GM19238 (cell line): ENCODE measurements at regions not wholly inside any gene's neighbourhood (a gene's known extent, or its start where the extent isn't known, plus 50 kb on each side); places are given as distances from the start of the nearest gene placed in this dataset.

Experiments used
- DNase-seq: peaks from one replicate; pipeline ENCODE4 v3.0.0; 2011; ENCODE audit warnings: low spot score; ENCODE audit not compliant: insufficient read length

DNA sequence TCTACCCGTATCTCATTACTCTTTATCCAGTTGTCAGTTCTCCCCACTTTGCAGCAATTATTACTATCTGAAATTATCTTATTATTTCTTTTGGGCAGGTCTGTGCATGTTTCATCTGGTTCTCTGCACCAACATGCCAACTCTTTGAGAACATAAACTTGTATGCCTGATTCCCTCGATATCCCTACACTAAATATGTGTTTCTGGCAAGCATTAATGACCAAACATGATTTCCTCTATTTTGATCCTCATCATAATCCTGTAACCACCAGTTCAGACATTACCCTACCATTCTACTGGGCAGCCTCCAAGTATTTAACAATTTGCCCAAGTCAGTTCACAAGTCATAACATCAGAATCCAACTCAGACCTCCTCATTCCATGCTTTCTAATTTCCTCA lies 426.1 kb downstream of the FOXO1 start:
- DNase-seq, result no peak

DNA sequence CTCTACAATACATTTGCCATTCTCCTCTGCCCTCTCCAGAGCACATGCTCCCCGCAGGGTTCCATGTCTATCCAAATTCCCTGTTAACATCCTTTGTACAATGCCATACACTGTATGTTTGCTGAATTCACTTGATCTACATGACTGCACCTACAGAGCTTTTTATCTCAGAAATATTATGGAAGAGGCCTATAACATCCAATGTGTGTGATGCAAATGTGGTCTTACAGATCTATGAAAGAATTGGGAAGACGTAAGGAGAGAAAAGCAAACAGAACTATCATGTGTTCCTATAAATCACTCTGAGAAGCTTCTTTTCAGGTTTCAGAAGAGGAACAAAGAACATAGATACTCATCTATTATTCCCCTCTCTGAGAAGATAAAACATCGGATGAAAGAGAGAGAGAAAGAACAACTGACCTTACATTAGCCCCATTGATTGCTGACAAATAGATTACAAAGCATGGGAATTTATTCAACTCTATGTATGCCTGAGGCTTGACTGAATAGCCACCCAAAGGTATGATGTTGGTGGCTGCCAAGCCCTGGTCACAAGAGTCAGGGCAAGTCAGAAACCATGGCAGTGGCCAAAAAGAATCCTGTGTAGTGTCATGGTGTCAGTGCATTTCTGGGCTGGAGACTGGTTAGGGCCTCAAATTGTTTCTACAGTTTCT lies 425.2 kb downstream of the FOXO1 start:
- no peak for DNase-seq

DNA sequence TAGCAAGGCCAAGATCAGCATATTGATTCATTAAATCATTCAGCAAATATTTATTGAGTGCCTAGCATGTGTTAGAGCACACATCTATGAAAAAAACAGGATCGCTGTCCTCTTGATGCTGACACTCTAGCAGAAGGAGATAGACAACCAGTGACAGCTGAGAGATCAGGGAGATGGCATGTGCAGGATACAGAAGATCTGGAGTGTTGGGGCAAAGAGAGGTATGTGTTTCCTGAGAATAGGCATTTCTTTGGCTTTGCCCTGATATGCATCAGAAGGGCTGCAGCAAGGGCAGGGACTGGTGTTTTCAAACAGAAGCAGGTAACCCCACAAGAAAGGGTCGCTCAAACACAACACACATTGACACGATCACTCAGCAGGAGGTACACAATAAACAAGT lies 423.4 kb downstream of the FOXO1 start:
- no peak for DNase-seq

DNA sequence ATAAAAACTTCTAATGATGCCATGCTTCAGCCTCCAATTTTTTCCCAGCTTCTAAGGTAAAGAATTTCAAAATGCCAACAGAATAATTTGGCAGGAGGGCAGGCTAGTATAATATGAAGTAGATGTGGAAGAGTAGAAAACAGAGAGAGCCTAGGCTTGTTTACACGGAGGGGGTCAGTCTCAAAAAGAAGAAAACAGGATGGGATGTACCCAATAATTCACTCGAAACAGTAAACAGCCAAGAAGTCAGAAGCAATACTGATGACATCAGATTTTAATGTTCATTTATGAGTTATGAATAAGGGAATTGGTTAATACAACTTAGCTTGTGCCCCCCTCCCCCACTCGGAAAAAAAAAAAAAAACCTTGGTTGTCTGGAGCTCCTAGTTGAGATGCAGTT lies 422.5 kb downstream of the FOXO1 start:
- DNase-seq, result no peak

DNA sequence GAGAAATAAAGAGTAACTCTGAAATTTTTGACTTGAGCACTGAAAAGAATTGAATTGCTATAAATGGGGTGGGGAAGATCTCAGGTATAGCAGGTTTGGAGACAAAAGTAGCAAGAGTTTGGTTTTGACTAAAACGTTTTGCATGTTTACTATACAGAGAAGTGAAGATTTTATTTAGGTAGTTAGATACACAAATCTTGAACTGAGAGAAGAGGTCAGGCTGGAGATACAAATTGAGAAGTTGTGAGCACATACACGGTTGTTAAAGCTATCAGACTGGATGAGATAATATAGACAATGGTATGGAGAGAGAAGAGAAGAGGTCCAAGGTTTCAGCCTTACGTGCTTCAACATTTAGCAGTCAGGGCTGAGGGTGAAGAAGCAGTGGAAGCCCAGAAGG lies 420.9 kb downstream of the FOXO1 start:
- DNase-seq, result no peak

DNA sequence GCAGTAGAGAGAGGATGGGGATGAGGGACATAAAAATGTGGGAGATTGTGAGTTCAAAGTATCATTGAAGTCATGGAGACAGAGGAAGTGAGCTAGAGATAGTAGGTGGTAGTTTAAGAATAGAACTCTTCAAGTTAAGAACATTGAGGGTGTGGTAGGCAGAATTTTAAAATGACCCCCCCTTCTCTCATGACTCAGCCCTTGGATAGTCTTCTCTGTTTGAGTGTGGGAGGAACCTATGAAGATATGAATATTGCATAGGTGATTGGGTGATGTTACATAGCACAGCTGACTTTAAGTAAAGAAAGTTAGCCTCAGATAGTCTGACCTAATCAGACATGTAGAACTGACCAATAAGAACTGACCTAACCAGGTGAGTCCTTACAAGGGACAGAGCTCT lies 418.6 kb downstream of the FOXO1 start:
- no peak for DNase-seq

DNA sequence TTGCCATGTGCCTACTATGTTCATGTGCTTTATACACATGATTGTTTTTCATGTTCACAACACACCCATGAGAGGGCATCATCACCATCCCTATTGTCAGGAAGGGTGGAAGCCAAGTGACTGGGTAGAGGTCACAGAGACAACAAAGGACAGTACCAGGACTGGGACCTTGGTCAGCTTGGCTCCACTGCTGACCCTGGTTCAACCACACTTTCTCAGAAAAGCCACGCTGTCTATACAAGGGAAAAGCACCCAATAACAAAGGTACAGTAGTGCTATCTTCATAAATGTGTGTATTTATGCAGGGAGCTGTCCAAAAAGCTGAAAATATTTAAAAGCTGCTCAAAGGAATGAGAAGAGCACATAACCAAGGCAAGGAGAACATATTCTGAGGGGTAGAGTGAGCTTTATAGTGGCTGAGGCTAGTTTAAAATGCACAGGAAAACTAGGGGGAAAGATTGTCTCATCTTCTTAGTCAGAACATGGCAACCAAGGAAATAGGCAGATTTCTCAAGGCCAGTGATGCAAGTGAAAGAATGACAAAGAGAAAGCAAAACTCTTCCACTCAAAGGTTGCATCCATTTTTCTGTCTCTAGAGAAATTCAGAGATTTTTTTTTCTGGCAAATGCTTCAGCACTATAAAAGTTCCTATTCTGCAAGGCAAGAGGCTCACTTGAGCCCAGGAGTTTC lies 415.0 kb downstream of the FOXO1 start:
- no peak for DNase-seq

DNA sequence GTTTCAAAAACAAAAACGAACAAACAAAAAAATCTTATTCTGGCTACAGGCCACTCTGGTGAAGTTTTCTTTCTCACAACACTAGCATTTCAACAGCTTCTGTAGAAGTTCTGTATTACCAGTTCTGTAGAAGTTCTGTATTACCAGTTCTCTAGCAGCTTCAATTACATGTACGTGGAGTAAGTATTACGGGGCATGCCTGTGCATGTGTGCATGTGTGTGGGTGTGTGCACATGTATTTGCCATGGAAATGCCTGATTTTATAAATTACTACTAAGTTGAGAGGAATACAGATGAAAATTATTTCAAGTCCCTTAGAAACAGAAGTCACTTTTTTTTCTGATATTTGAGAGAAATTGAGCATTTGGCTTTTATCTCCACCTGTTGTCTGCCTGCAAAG lies 414.2 kb downstream of the FOXO1 start:
- no peak for DNase-seq

DNA sequence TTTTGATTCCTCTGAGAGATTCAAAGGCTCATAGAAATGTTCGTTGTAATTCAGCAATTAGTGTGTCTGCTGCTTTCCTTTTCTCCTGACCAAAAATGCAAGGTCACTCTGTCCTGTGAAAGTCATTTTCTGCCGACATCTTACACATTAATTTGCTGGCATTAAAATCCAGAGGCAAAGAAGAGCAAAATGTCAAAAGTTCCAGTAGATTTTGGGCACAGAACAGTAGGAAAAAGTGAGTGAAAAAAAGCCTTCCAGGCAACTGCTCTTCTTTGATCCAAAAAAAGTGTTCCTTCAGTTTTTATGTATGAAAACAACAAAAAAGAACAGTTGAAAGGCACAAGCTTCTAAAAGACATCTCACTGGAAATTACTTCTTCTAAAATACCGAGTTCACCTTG lies 413.8 kb downstream of the FOXO1 start:
- no peak for DNase-seq

DNA sequence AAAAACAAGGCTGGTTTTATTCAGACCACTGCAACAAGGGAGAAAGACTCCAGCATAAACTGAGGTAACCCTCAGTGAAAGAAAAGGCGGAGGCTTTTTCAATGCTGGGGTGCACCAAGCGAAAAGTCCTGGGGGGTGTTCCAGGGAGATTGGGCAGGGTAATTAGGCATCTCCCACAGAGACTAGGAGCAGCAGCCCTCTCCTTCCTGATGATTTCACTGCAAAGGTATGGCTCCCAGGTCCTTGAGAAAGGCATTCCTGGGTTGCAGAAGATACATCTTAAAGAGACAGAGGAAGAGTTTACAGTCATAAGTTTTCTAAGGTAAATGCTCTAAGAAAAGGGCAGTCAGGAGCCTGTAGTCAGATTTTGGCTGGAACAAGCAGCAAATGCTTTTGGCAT lies 412.0 kb downstream of the FOXO1 start:
- DNase-seq, result no peak

DNA sequence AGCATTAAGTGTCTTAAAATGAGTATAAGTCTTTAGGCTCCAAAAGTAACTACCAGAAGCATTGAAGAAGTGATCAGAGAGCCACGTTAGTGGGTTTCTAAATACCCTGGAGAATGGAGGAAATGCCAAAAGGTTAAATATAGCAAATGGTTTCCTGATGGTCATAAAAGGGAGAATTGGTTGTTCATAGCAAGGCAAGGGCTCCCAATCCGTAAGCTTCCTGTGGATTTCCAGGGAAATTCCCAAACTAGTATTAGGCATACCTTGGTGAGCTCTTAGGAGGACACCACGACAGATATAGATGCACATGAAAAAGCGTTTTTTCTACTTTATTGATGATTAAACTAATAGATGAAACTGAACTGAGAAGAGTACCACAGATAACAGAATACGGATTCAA lies 410.9 kb downstream of the FOXO1 start:
- no peak for DNase-seq

DNA sequence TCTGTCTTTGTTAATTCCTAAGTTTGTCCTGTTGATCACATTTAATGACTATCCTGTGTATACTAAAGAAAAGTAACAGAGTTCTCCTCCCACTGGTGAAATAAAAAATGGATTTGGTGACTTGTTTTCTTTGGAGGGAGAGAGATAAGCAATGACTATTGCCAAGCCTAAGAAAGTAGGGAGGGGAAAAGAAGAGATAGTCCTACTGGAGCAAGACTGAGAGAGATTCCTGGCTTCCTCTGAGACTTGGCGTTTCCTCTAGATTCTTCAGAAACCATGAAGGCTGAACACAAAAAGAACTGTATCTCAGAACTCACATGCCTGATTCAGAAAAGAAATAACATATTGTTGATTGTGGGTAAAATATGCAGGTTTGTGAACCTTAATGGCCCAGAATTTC lies 406.5 kb downstream of the FOXO1 start:
- no peak for DNase-seq

DNA sequence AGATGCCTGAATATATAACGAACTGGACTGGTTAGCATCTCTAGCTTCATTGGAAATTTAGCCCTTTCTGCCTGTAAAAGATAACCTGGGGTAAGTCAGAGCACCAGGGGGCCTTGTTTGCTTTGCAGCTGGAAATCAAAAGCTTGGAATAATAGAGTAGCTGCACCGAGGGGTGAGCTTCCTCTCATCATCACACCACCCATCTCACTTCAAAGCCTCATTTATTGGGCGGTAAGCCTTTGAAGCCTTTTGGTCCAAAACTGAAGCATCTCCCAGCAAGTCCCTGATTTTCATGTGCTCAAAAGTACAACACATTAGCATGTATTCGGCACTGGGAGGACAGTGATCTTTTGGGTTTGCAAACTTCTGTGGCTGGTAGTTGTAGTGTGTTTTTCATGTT lies 405.1 kb downstream of the FOXO1 start:
- DNase-seq, result no peak

DNA sequence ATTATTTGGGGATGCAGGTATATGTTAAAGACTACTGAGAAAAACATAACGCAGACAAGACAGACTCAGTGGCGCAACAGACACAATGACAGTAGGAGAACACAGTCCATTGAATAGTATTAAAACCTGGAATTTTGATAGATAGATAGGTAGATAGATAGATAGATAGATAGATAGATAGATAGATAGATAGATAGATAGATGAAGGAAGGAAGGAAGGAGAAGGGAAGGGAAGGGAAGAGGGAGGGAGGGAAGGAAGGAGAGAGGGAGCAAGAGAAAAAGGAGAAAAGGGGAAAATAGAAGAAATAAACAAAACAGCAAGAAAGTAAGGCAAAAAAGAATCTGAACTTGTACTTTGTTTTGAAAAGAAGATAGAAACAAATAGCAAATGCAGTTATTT lies 404.5 kb downstream of the FOXO1 start:
- DNase-seq, result no peak

DNA sequence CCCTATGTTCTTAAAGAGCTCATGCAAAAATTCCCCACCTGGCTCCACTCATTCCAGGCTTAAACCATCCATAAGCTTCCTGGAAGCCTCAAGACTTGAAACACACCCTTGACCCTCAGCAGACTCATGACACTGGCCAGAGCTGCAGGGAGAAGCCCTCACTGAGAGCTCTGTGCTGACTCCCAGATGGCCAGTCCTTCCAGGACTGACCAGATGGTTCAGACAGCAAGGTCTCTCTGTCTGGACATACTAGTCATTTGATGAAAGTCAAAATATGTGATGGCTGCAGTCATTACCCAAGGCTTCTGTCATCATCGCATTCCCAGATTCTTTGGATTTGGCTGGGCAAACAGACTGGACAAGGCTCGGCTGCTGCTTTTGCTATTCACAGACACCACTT lies 397.4 kb downstream of the FOXO1 start:
- DNase-seq, result no peak

DNA sequence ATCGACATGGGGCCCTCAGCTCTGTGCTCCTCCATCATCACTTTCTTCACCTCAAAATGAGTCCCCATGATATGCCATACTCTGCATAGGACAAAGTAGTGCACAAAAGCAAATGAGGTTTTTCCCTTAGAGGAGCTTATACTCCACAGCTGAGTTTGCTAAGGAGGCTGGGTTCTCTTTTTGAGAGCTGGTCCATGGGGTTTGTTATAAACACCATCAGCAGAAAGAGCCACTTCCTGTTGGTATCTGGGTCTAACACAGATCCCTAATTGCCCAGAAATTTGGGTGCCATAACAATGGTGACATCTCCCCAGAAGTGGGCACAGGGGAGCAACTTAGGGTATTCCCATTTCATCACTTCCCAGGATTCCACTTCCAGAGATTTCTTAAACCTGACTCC lies 395.7 kb downstream of the FOXO1 start:
- DNase-seq, result no peak

DNA sequence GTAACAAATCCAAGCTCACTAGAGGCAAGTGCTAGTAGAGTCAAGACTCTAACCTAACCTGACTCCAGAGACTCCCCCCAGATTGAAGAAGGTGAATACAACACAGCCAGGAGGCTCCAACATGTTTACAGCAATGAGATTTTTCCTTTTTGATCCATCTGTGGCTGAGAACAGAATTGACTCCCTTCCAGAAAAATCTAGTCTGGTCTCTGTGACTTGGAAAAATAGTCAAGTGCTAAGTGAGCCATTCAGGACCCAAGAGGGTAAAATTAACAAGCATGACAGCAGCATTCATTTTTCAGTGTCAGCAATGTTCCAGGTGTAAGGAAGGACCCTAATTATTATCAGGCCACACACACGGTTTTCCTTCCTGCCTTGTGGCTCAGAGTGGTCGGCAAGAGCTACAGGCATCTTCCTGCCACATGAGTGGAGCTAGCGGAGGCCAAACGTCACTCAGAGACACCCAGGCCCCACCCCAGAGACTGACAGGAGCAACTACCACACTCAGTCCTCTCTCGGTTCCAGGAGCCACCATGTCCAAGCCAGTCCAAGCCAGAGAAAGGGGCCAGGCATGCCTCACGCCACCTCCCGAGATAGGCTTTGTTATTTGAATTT lies 395.1 kb downstream of the FOXO1 start:
- no peak for DNase-seq

DNA sequence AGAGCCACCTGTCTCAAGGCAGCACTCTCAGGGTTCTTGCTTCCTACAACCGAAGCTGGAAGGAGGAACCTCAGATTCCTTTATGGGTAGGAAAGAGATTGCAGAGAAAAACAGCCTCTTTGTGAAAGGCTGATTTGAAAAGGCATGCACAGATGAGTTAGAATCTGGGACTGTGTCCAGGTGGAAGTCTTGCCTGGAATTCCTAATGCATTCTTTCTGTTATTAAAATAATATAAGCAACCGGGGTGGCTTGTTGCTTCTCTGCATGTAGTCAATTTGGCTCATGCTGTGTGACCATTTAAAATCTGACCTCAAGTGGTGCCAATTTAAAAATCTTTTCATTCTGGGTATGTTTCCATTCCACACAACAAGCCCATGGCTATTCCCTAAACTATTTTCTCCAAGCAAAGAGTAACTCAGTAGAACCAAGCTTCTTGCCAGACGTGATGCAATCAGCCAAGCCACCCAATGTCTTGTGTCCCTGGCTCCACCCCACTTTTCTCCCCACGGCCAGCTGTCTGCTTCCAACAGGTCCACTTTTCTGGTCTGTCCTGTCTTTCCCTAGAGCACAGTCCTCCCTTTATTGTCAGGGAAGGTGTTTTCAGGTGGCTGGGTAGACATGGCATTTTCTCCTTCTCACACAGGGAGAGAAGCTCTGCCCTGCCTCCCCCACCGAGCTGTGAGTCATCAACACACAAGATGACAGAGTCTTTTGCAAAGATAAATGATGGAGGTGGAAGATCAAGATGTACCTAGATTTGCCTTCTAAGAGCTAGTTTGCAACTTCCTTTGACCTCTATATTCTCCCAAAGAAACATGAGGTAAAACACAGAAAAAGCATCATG lies 394.3 kb downstream of the FOXO1 start:
- DNase-seq, result no peak

DNA sequence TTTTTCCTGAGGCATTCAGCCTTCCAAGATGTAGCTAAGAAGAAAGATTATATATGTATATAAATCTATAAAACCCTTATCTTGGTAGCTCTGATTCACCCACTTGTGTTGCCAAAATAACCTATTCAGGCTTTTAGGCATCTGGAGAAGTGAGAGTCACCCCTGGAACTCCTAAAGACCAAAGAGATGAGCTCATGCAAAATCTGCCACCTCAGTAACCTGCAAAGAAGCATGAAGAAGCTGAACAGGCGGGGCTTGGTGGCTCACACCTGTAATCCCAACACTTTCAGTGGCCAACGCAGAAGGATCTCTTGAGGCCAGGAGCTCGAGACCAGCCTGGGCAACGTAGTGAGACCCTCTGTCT lies 393.7 kb downstream of the FOXO1 start:
- no peak for DNase-seq

DNA sequence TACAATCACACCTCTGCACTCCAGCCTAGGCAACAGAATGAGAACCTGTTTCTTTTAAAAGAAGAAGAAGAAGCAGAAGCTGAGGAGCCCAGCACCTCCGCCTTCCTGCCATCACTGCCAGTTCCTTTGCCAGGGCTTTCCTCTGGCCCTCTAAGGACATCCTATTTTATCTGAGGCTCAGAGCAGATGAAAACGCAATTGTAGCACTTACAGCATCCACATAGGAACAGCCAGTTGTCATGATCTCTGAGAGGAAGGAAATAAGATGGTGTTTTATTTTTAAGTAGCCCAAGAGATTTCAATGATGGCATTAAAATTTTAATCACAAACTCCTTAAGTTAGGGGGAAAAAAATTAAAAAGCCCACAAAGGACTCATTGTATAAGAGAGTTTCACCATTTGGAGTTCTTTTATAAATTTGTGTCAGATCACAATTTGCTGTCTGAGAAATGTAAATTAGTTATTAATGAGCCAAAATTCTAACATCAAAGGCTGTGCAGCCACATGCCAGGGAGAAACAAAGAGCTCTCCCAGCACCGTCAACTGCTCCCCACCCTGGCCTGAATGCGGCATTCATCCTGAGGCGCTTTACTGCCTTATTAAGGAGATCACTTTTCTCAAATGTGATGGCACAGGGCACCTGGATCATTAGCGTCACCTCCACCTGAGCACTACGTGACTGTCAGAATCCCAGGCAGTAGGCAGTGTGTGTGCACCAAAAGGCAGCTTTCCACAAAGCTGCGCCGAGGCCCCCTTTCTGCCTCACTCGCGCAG lies 393.0 kb downstream of the FOXO1 start:
- DNase-seq, result no peak

DNA sequence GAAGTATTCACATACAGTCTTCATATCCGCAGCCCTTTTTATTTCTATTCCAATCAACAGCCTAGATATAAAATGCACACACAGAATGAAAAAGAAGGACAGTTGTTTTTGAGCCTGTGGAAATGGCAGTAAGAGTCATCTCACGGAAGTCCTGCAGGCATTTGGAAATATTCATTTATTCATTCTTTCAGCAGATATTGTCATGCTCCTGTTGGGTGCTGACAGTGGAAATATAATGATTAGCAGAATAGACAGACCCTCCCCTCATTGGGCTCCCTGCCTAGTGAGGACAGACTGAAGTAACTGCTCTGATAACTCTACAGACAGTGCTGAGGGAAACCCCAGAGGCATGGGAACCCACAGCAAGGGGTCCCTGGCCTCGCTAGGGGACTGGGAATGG lies 392.3 kb downstream of the FOXO1 start:
- no peak for DNase-seq
